Tibial artery (tissue), 4 donors: ENCODE measurements at regions not wholly inside any gene's neighbourhood (a gene's known extent, or its start where the extent isn't known, plus 50 kb on each side); places are given as distances from the start of the nearest gene placed in this dataset.

Source experiments
- DNase-seq, 2 donors: peaks; one replicate each; pipeline ENCODE4 v3.0.0-alpha.2; 2019
- H3K27ac ChIP-seq, 2 donors: fragments of 200-600 bp; sonication (generic) in 1 of 2; 1 replicate in 1 of 2; 2 replicates in 1 of 2; pipeline ENCODE4 v1.5.1; 2018 to 2019; ENCODE audit warnings: mild to moderate bottlenecking in 1 of 2
- H3K27me3 ChIP-seq, 2 donors: fragments of 200-600 bp; sonication (generic) in 1 of 2; one replicate each; pipeline versions ENCODE4 v1.5.1 to v1.6.0; 2016 to 2019
- H3K36me3 ChIP-seq, 3 donors: fragments of 200-600 bp; sonication (generic) in 2 of 3; one replicate each; pipeline ENCODE4 v1.5.1; 2016 to 2019; ENCODE audit warnings: mild to moderate bottlenecking in 2 of 3
- H3K4me1 ChIP-seq, 4 donors: fragments of 200-600 bp; sonication (generic) in 2 of 4; 1 replicate in 3 of 4; 2 replicates in 1 of 4; pipeline ENCODE4 v1.5.1; 2016 to 2019
- H3K4me3 ChIP-seq, 2 donors: fragments of 200-600 bp; sonication (generic) in 1 of 2; 1 replicate in 1 of 2; 2 replicates in 1 of 2; pipeline ENCODE4 v1.5.1; 2018 to 2019; ENCODE audit warnings: mild to moderate bottlenecking in 2 of 2
- H3K9me3 ChIP-seq, 3 donors: fragments of 200-600 bp; sonication (generic) in 1 of 3; one replicate each; pipeline ENCODE4 v1.5.1; 2016 to 2019
- intact Hi-C: fragments of 100-400 bp; cut with DNase I; formaldehyde crosslinking; loops from one replicate; pipeline ENCODE4 v1.15.0; 2023; ENCODE audit warnings: low total_unique reads
- TF ChIP-seq, protein P1 (sequence below), 2 experiments: fragments of 200-600 bp in 1 of 2; fragments of 450-650 bp in 1 of 2; IDR thresholded peaks; one replicate each; pipeline ENCODE4 v1.5.1; 2017 to 2019; ENCODE audit warnings: antibody characterized with exemption in 2 of 2, mild to moderate bottlenecking in 1 of 2, moderate library complexity in 1 of 2

DNA sequence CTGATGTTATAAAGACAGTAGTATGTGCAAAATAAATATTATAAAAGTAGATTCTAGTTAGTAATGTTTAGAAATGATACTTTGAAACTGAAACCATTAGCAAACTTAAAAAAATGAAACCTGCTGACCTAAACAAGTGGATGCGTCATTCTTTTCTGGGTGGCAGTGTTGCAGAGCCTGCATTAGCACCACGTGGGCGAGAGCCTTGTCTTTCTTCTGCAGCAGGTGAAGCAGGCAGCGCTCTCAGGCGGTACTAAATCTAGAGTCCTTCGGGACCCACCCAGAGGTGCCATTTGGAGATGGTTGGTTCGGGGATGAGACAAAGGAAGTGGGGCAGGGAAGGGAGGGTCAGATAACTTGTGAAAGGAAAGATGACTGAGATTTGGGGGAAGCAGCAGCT, 759.1 kb upstream of the IGFBP3 start:
- no peaks in the 10 kb centered on the region for H3K27me3 ChIP-seq
- H3K27ac ChIP-seq = no peak overlapping the region
- TF ChIP-seq, protein P1, sequence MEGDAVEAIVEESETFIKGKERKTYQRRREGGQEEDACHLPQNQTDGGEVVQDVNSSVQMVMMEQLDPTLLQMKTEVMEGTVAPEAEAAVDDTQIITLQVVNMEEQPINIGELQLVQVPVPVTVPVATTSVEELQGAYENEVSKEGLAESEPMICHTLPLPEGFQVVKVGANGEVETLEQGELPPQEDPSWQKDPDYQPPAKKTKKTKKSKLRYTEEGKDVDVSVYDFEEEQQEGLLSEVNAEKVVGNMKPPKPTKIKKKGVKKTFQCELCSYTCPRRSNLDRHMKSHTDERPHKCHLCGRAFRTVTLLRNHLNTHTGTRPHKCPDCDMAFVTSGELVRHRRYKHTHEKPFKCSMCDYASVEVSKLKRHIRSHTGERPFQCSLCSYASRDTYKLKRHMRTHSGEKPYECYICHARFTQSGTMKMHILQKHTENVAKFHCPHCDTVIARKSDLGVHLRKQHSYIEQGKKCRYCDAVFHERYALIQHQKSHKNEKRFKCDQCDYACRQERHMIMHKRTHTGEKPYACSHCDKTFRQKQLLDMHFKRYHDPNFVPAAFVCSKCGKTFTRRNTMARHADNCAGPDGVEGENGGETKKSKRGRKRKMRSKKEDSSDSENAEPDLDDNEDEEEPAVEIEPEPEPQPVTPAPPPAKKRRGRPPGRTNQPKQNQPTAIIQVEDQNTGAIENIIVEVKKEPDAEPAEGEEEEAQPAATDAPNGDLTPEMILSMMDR (IDR thresholded peaks at IDR 0.05) = no peak
- H3K4me3 ChIP-seq = no peak overlapping the region
- peaks cover 0 to 23% (median 5%) of the 10 kb centered on the region in 4 donors for H3K4me1 ChIP-seq
- H3K9me3 ChIP-seq = no peaks in the 10 kb centered on the region
- no peaks in the 10 kb centered on the region for H3K36me3 ChIP-seq
- no peak for DNase-seq
- intact Hi-C loops = no loop called here

DNA sequence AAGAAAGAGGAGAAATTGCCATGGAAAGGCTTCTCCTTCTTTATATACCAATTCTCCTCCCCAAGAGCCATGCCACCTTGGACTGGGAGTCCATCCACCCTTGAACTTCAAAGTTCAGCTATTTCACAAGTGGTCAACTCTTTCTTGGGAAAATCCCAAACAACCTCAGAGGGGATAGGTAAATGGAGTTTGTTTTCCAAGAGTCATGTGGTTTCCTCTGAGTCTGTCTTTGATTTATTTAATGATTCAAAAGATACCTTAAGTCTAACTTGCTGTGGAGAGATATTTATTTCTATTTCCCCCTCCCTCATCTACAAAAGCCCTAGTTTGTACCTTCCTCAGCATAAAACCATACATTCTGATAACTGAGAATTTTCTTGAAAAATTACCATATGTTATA, 758.6 kb upstream of the IGFBP3 start:
- DNase-seq = no peak
- Histone ChIP-seq H3K27ac (no peak overlapping the region), H3K4me1 (peaks cover 0 to 22% (median 5%) of the 10 kb centered on the region in 4 donors), H3K4me3 (no peak overlapping the region), H3K9me3 (no peaks in the 10 kb centered on the region), H3K27me3 (no peaks in the 10 kb centered on the region), H3K36me3 (no peaks in the 10 kb centered on the region)
- TF ChIP-seq, protein P1 (IDR thresholded peaks at IDR 0.05) = no peak
- intact Hi-C loops = no loop called here

DNA sequence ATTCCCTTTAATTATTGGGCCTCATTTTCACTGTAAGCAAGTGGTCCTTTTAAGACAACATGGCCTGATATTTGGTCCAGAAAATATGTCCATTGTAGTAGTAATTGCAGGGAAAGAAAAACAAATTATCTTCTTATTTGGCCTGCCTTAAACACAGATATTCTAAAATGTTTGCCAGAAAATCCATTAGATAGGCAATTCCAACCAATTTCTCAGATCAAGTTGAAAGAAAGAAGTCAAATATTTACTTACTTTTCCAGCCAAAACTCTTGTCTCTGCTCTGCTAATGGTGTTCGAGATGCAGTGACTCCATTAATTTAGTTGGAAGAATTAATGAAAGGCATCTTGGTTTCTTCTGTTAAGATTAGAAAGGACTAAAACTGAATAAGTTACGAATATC, 757.3 kb upstream of the IGFBP3 start:
- H3K4me1 ChIP-seq = peaks cover 0 to 16% (median 5%) of the 10 kb centered on the region in 4 donors
- H3K36me3 ChIP-seq = no peaks in the 10 kb centered on the region
- DNase-seq = no peak
- H3K27ac ChIP-seq = no peak overlapping the region
- H3K27me3 ChIP-seq = no peaks in the 10 kb centered on the region
- intact Hi-C loops = no loop called here
- TF ChIP-seq, protein P1 (IDR thresholded peaks at IDR 0.05) = no peak
- H3K4me3 ChIP-seq = no peak overlapping the region
- H3K9me3 ChIP-seq = no peaks in the 10 kb centered on the region

DNA sequence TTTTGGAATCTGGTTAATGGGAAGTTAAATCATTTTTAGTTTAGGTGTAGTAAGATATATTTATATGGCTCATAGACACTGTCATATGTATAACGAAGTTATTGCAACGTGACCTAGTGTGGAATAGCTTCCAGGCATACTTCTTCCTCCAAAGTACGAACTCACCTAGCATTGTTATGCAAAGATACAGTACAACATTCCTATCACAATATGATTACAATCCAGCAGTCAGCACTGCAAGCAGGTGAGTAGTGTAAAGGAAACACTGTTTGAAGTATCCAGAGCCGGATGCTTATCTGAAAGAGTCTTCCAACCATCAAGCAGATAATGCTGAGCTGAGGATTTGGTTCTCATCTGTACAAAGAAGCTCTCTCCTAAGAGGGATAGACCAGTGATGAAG, 754.4 kb upstream of the IGFBP3 start:
- DNase-seq = no peak
- H3K27ac ChIP-seq = no peak overlapping the region
- intact Hi-C loops = no loop called here
- H3K4me1 ChIP-seq = no peaks in the 10 kb centered on the region
- no peak overlapping the region for H3K4me3 ChIP-seq
- H3K36me3 ChIP-seq = no peaks in the 10 kb centered on the region
- TF ChIP-seq, protein P1 (IDR thresholded peaks at IDR 0.05) = no peak
- no peaks in the 10 kb centered on the region for H3K27me3 ChIP-seq
- H3K9me3 ChIP-seq = no peaks in the 10 kb centered on the region

DNA sequence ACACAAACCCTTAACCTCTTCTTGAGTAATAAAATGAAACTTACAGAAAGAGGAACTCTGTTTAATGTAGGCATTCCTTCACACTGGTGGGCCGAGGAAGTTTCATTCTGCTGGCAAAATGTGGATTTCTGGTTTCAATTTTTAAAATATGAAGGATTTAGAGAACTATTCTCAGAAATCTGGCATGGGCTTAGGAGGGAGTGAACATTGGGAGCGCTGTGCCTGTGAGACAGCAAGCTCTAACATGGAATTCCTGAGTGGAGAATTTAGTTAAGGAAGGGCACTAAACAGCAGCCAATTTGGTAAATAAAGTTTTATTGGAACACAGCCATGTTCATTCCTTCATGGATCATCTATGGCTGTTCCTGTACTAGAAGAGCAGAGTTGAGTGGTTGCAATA, 751.8 kb upstream of the IGFBP3 start:
- no peak for DNase-seq
- TF ChIP-seq, protein P1 (IDR thresholded peaks at IDR 0.05) = no peak
- Histone ChIP-seq H3K36me3 (no peaks in the 10 kb centered on the region), H3K27me3 (no peaks in the 10 kb centered on the region), H3K9me3 (no peaks in the 10 kb centered on the region), H3K4me1 (no peaks in the 10 kb centered on the region), H3K4me3 (no peak overlapping the region), H3K27ac (no peak overlapping the region)
- intact Hi-C loops = no loop called here

DNA sequence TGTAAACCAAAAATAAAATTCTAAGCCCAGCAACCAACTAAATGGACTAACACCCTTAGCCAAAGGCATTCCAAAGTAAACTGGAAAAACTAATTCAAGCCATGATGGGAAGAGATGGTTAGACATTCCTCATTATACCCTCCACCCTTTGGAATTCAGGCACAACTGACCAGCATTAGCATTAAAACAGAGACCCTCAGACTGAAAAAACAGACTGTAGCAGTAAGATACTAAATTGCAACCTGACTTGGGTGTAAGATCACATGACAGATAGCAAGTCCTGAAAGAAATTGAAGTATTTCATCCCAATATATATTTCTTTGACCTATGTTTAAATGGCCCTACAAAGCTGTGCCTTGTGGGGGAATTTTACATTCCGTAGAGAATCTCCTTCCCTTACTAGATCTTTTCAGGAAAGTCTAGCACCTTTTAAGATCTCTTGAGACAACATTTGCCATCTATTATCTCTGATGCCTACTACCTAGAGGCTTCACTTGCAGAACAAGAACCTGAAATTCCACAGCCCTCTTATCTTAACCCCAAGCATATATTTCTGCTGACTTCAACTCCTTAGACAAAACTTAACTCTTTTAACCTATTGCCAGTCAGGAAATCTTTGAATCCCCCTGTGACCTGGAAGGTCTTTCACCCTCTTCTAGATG, 750.2 kb upstream of the IGFBP3 start:
- intact Hi-C loops = no loop called here
- DNase-seq = no peak
- Histone ChIP-seq H3K27ac (no peak overlapping the region), H3K4me1 (no peaks in the 10 kb centered on the region), H3K4me3 (no peak overlapping the region), H3K27me3 (no peaks in the 10 kb centered on the region), H3K36me3 (no peaks in the 10 kb centered on the region), H3K9me3 (no peaks in the 10 kb centered on the region)
- TF ChIP-seq, protein P1 (IDR thresholded peaks at IDR 0.05) = no peak
